Tibial artery (tissue), 4 donors: ENCODE measurements at regions not wholly inside any gene's neighbourhood (a gene's known extent, or its start where the extent isn't known, plus 50 kb on each side); places are given as distances from the start of the nearest gene placed in this dataset.

Experiments
- DNase-seq, 2 donors: peaks; one replicate each; pipeline ENCODE4 v3.0.0-alpha.2; 2019
- H3K27ac ChIP-seq, 2 donors: fragments of 200-600 bp; sonication (generic) in 1 of 2; 1 replicate in 1 of 2; 2 replicates in 1 of 2; pipeline ENCODE4 v1.5.1; 2018 to 2019; ENCODE audit warnings: mild to moderate bottlenecking in 1 of 2
- H3K27me3 ChIP-seq, 2 donors: fragments of 200-600 bp; sonication (generic) in 1 of 2; one replicate each; pipeline versions ENCODE4 v1.5.1 to v1.6.0; 2016 to 2019
- H3K36me3 ChIP-seq, 3 donors: fragments of 200-600 bp; sonication (generic) in 2 of 3; one replicate each; pipeline ENCODE4 v1.5.1; 2016 to 2019; ENCODE audit warnings: mild to moderate bottlenecking in 2 of 3
- H3K4me1 ChIP-seq, 4 donors: fragments of 200-600 bp; sonication (generic) in 2 of 4; 1 replicate in 3 of 4; 2 replicates in 1 of 4; pipeline ENCODE4 v1.5.1; 2016 to 2019
- H3K4me3 ChIP-seq, 2 donors: fragments of 200-600 bp; sonication (generic) in 1 of 2; 1 replicate in 1 of 2; 2 replicates in 1 of 2; pipeline ENCODE4 v1.5.1; 2018 to 2019; ENCODE audit warnings: mild to moderate bottlenecking in 2 of 2
- H3K9me3 ChIP-seq, 3 donors: fragments of 200-600 bp; sonication (generic) in 1 of 3; one replicate each; pipeline ENCODE4 v1.5.1; 2016 to 2019
- CTCF ChIP-seq, 2 experiments: fragments of 200-600 bp in 1 of 2; fragments of 450-650 bp in 1 of 2; IDR thresholded peaks; one replicate each; pipeline ENCODE4 v1.5.1; 2017 to 2019; ENCODE audit warnings: antibody characterized with exemption in 2 of 2, mild to moderate bottlenecking in 1 of 2, moderate library complexity in 1 of 2
- intact Hi-C: fragments of 100-400 bp; cut with DNase I; formaldehyde crosslinking; loops from one replicate; pipeline ENCODE4 v1.15.0; 2023; ENCODE audit warnings: low total_unique reads

GRCh38 chr22:49258107-49259010 lies 569.3 kb downstream of the BRD1 start:
- no peaks in the 10 kb centered on the region for H3K4me1 ChIP-seq
- no peaks in the 10 kb centered on the region for H3K9me3 ChIP-seq
- H3K27me3 ChIP-seq, result peaks cover 0 to 11% of the 10 kb centered on the region in 2 donors
- DNase-seq, result peak; percentile 5 to 35
- H3K4me3 ChIP-seq, result no peak overlapping the region
- H3K36me3 ChIP-seq, result no peaks in the 10 kb centered on the region
- no peak for TF ChIP-seq CTCF (IDR thresholded peaks at IDR 0.05)
- intact Hi-C loops, result no loop called here
- no peak overlapping the region for H3K27ac ChIP-seq

GRCh38 chr22:49257551-49257961 lies 570.1 kb downstream of the BRD1 start:
- TF ChIP-seq CTCF (IDR thresholded peaks at IDR 0.05), result no peak
- Histone ChIP-seq H3K36me3 (no peaks in the 10 kb centered on the region), H3K4me3 (no peak overlapping the region), H3K9me3 (peaks cover 0 to 1% (median 0%) of the 10 kb centered on the region in 3 donors), H3K4me1 (no peaks in the 10 kb centered on the region), H3K27me3 (peaks cover 0 to 15% of the 10 kb centered on the region in 2 donors), H3K27ac (no peak overlapping the region)
- intact Hi-C loops, result no loop called here
- peak; percentile 10 to 27 for DNase-seq

GRCh38 chr22:49255741-49256318 lies 571.8 kb downstream of the BRD1 start:
- peak; percentile 5 to 35 for DNase-seq
- Histone ChIP-seq H3K9me3 (peaks cover 0 to 2% (median 0%) of the 10 kb centered on the region in 3 donors), H3K27ac (no peak overlapping the region), H3K4me1 (no peaks in the 10 kb centered on the region), H3K27me3 (peaks cover 0 to 16% of the 10 kb centered on the region in 2 donors), H3K36me3 (no peaks in the 10 kb centered on the region), H3K4me3 (no peak overlapping the region)
- intact Hi-C loops, result no loop called here
- no peak for TF ChIP-seq CTCF (IDR thresholded peaks at IDR 0.05)

- intact Hi-C loops, result no loop called here
- Histone ChIP-seq H3K27me3 (peaks cover 0 to 16% of the 10 kb centered on the region in 2 donors), H3K9me3 (peaks cover 0 to 2% (median 0%) of the 10 kb centered on the region in 3 donors), H3K36me3 (no peaks in the 10 kb centered on the region), H3K4me1 (no peaks in the 10 kb centered on the region), H3K27ac (no peak overlapping the region), H3K4me3 (no peak overlapping the region)
- peak; percentile 11 to 39 for DNase-seq
- no peak for TF ChIP-seq CTCF (IDR thresholded peaks at IDR 0.05)
Observed at GRCh38 chr22:49255154-49255553, 572.5 kb downstream of the BRD1 start.

- peak in 1 of 2 donors; percentile 12 for DNase-seq
- intact Hi-C loops, result no loop called here
- no peak for TF ChIP-seq CTCF (IDR thresholded peaks at IDR 0.05)
- H3K4me1 ChIP-seq, result no peaks in the 10 kb centered on the region
- peaks cover 0 to 16% of the 10 kb centered on the region in 2 donors for H3K27me3 ChIP-seq
- no peak overlapping the region for H3K4me3 ChIP-seq
- H3K27ac ChIP-seq, result no peak overlapping the region
- H3K9me3 ChIP-seq, result peaks cover 0 to 2% (median 0%) of the 10 kb centered on the region in 3 donors
- H3K36me3 ChIP-seq, result no peaks in the 10 kb centered on the region
Observed at GRCh38 chr22:49253656-49254055, 574.0 kb downstream of the BRD1 start.
